ENCODE measurements at regions not wholly inside any gene's neighbourhood (a gene's known extent, or its start where the extent isn't known, plus 50 kb on each side); places are given as distances from the start of the nearest gene placed in this dataset.

DNA sequence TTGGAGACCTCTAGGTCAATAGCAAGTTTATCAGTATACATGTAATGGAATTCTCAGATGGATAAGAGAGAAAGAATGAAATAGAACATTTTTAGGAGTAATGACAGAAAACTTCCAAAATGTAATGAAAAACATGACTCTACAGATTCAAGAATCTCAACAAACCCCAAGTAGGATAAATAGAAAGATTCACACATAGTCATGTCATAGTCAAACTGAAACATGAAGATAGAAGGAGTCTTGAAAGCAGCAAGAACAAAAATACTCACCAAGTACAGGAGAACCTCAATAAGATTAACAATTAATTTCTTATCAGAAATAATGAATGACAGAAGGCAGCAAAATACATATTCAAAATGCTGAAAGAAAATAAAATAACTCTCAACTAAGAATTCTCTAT is 164.5 kb downstream of the SPATA31D1 start:
- no peak for DNase-seq (ENCODE audit: low read depth)

DNA sequence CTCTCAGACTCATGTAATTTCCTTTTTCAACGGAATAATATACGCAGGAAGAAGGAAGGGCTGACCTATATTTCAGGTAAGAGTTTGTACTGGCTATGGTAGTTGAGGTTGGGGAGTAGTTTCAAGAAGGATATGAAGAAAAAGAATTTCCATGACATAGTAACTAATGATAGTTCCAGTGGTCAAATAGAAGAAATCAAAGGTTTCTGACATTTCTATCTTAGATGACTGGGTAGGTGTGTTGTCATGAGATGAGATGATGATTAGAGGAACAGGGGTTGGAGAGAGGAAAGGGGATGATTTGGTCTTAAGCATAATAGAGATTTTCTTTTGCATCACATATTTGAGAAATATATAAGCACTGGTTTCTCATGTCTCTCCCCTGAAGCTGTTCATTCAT is 166.0 kb downstream of the SPATA31D1 start:
- DNase-seq (ENCODE audit: low read depth), result no peak

DNA sequence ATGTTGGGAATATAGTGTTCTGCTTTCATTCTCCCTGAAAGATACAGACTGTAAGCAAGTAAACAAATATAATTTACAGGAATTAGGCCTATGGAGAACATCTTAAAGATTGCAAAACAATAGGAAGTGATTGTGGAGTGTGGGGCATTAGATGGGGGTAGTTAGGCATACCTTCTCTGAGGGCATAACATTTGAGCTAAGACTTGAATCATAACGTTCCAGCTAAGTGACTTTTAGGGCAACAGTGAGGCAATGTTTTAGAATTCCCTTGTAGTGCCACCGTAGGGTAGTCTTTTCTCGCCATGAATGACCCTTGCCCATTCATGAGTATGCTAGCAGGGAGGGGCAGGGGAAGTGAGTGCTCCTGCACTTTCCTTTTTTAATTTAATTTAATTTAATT is 173.3 kb downstream of the SPATA31D1 start:
- no peak for DNase-seq (ENCODE audit: low read depth)

GRCh38 chr9:82164159-82164558 is 175.6 kb downstream of the SPATA31D1 start:
- no peak for DNase-seq (ENCODE audit: low read depth)

DNA sequence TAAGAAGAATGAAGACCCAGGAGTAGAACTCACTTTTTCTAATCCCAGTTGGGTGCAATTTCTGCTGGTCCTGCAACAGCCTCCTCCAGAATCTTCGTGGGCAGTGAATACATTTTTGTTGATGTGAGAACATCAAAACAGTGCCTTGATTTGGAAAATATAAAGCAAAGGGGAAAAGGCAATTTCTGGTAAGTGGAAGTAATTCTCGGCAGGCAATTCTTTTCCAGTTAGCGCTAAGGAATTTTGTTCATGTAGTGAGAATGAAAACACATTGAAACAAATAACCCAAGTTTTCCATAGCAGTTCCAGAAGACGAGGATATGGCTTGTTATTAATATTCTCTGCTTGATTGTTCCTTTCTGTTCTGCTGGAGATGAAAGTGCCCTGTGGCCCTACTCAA is 178.7 kb downstream of the SPATA31D1 start:
- DNase-seq (ENCODE audit: low read depth), result peak; percentile 52

- no peak for DNase-seq (ENCODE audit: low read depth)
These were observed 180.0 kb downstream of the SPATA31D1 start for GRCh38 chr9:82168585-82168984.

GRCh38 chr9:82170866-82171265 is 182.3 kb downstream of the SPATA31D1 start:
- peak; percentile 88 for DNase-seq (ENCODE audit: low read depth)

DNA sequence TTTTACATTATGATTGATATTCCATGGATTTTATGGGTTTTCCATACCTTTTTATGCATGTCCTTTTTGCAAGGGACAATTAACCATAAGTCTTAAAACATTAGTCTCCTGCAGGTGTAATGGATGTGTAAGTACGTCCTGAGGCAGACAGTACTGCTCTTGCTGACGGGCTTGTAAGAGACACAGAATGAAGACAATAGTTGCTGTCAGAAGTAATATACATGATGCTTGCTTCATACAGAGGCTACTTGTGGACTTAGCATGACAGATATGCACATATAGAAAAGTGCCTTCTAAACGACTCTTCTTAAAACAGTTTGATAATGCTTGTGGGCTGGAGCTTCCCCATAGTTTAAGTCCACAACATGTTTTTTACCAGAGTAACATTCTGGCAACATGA is 182.7 kb downstream of the SPATA31D1 start:
- no peak for DNase-seq (ENCODE audit: low read depth)

- no peak for DNase-seq (ENCODE audit: low read depth)
These were observed 192.1 kb downstream of the SPATA31D1 start for GRCh38 chr9:82180711-82181110.

- peak; percentile 92 for DNase-seq (ENCODE audit: low read depth)
These were observed 194.7 kb downstream of the SPATA31D1 start for GRCh38 chr9:82183181-82183860.

DNA sequence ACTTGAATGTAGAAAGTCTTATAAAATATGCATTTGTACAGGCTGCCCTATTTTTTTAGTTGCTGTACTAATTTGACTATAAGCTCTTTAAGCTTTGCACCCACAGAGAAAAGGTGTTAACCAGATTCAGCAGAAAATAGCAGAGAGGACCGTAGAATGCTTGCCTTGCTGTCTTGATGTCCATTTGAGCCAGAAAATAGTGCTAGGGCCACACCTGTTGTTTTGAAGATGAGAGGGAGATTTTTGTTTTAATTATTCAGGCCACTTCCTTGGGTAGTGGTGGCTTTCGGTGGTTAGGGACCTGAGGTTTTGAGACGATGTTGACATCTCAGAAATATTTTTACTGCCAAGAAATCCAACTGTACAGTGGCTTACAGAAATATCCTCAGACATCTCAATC is 196.0 kb downstream of the SPATA31D1 start:
- no peak for DNase-seq (ENCODE audit: low read depth)

- no peak for DNase-seq (ENCODE audit: low read depth)
These were observed 200.2 kb downstream of the SPATA31D1 start for GRCh38 chr9:82188817-82189216.

- no peak for DNase-seq (ENCODE audit: low read depth)
These were observed 202.7 kb downstream of the SPATA31D1 start for GRCh38 chr9:82191082-82191770.

DNA sequence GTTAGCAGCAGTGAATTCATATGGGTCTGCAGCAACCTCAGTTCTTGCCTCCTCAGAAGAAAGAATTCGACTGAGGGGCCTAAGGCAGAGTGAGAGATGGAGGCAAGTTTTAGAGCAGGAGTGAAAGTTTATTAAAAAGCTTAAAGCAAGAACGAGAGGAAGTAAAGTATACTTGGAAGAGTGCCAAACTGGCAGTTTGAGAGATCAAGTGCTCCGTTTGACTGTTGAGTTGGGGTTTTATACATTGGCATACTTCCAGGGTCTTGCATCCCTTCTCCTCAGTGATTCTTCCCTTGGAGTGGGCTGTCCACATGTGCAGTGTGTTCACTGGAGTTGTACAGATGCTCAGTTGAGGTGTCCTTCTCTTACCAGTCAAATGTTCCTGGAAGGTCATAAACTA is 203.6 kb downstream of the SPATA31D1 start:
- no peak for DNase-seq (ENCODE audit: low read depth)

DNA sequence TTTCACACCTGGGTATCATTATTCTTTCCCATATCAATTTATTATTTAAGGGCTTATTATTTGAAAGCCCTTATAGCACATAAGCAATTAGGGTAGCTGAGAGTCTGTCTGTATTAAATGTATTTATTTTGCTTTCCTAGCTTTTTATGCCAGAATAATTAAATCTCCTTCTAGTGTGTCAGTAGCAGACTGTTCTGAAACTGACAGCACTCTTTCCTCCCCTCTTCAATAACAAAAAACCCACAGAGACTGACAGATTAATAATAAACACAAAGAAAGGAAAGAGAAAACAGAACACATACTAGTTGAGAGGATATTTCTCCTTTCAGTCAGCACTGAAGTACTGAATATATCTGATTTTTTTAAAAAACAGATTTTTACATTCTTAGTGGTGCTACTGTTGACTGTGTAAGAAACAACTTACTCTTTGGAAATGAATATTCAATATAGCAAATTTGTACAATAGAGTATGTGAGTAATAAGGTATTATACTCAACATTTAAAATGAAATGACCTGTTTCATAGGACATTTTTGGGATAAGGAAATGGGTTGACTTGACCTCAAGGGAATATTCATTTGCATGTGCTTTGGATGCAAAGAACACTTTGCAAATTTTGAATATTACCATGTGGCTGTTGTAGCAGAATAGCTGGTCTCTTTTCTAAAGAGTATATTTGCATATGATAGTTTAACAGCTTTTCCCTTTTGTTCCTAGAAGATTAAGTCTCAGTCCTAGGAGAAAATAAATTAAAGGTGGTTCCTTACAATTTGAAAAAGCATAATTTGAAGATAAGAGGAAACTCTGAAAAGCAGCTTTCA is 208.3 kb downstream of the SPATA31D1 start:
- no peak for DNase-seq (ENCODE audit: low read depth)

DNA sequence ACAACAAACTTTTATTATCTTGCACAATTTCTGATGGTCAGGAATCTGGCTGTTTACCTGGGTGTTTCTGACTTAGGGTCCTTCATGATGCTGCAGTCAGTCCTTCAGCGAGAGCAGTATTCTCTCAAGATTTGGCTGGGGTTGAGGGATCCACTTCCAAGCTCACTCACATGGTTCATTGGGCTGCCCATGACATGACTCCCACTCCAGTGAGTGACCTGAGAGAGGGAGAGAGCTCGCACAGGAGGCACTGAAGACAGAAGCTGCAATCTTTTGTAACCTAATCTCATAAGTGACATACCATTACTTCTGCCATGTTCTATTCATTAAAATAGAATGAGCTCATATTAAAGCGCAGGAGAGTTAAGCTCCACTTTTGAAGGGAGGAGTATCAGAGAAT is 212.6 kb downstream of the SPATA31D1 start:
- no peak for DNase-seq (ENCODE audit: low read depth)

- peak; percentile 56 for DNase-seq (ENCODE audit: low read depth)
These were observed 214.2 kb downstream of the SPATA31D1 start for GRCh38 chr9:82202808-82203207.

DNA sequence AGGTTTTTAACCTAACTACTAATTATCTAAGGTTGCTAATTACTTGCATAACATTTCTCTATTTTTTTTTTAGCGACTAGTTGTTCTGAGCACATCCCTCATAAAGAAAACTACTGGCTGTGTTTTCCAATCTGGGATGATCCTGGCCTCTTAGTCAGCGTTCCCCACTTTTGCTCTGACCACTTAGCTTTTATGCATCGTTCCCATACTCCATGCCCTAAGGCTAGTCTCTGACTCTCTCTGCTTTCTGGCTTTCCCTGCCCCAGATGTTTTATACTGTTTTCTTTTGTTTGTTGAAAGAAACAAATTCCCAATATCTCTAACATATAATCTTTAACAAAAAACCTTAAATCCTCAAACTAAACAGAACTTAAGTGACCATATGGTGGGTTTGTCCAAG is 217.9 kb downstream of the SPATA31D1 start:
- DNase-seq (ENCODE audit: low read depth), result no peak

GRCh38 chr9:82206946-82207345 is 218.4 kb downstream of the SPATA31D1 start:
- DNase-seq (ENCODE audit: low read depth), result no peak

- no peak for DNase-seq (ENCODE audit: low read depth)
These were observed 220.3 kb downstream of the SPATA31D1 start for GRCh38 chr9:82208741-82209450.

GRCh38 chr9:82209797-82210470 is 221.4 kb downstream of the SPATA31D1 start:
- no peak for DNase-seq (ENCODE audit: low read depth)

GRCh38 chr9:82212885-82213284 is 224.3 kb downstream of the SPATA31D1 start:
- no peak for DNase-seq (ENCODE audit: low read depth)

Measured in fibroblast of gingiva (primary cell).